K562 (cell line): ENCODE measurements at regions not wholly inside any gene's neighbourhood (a gene's known extent, or its start where the extent isn't known, plus 50 kb on each side); places are given as distances from the start of the nearest gene placed in this dataset.

Experiments
- ATAC-seq: fragments of 200-7000 bp; cut with Tn5 transposase; 3 replicates; pipeline ENCODE4 v1.9.1; 2020; ENCODE audit warnings: moderate library complexity
- BruUV-seq: library from RNA; stranded (reverse); fragments of 400-500 nt; replicated peaks from 2 replicates; lab custom pipeline; 2021; lab: Mats Ljungman, UMichigan
- CTCF ChIA-PET: fragments of 300-600 bp; formaldehyde crosslinking; extraction: SDS; loops from one replicate; lab custom pipeline; 2021; ENCODE audit warnings: low intra/inter-chr PET ratio; lab: Yijun Ruan, JAX
- POLR2A ChIA-PET: fragments of 300-600, 350-650 bp; sonication (Branson Sonifier 250); formaldehyde crosslinking; extraction: SDS; loops from one replicate; lab custom pipeline; 2021; ENCODE audit warnings: antibody characterized with exemption, inconsistent platforms; lab: Yijun Ruan, JAX
- DNase-seq, 4 experiments: peaks; one replicate each; pipeline versions ENCODE4 v3.0.0 to v3.0.0-alpha.2; 2011 to 2018; ENCODE audit warnings: low spot score in 3 of 4, mixed read lengths in 3 of 4; ENCODE audit errors: extremely low read depth in 1 of 4
- FAIRE-seq: peaks from 2 replicates; lab custom pipeline; 2011; peaks lifted over from hg19 to GRCh38; lab: Jason Lieb, UNC
- H2AFZ ChIP-seq: 2 replicates; pipeline ENCODE4 v1.6.0; 2011; ENCODE audit warnings: low read depth, low read length, control low read depth, inconsistent platforms
- H3K27ac ChIP-seq: fragments of 200-600 bp; 3 replicates; pipeline ENCODE4 v1.8.0; 2011; ENCODE audit warnings: low read depth, mild to moderate bottlenecking, control low read depth, inconsistent platforms, low read length, moderate library complexity, mixed read lengths; ENCODE audit errors: extremely low read depth
- H3K27me3 ChIP-seq, 2 experiments: fragments of 300-600 bp in 1 of 2; 2 replicates in 1 of 2; 3 replicates in 1 of 2; pipeline versions ENCODE4 v1.6.0 to v1.8.0; 2011; ENCODE audit warnings: inconsistent platforms in 2 of 2, low read length in 2 of 2, mild to moderate bottlenecking in 1 of 2, mixed read lengths in 1 of 2, moderate library complexity in 1 of 2; ENCODE audit not compliant: control insufficient read depth in 2 of 2, insufficient read depth in 2 of 2
- H3K36me3 ChIP-seq: fragments of 300-600 bp; 3 replicates; pipeline ENCODE4 v1.8.0; 2011; ENCODE audit warnings: mild to moderate bottlenecking, low read length, inconsistent platforms; ENCODE audit not compliant: control insufficient read depth, insufficient read depth
- H3K4me1 ChIP-seq, 2 experiments: fragments of 200-600 bp in 1 of 2; replicated peaks in 1 of 2; 2 replicates in 1 of 2; 3 replicates in 1 of 2; pipeline versions ENCODE4 v1.5.1 to v1.8.0; 2011; ENCODE audit warnings: inconsistent platforms in 2 of 2, low read length in 2 of 2, mild to moderate bottlenecking in 1 of 2, mixed read lengths in 1 of 2, moderate library complexity in 1 of 2; ENCODE audit not compliant: control insufficient read depth in 2 of 2, insufficient read depth in 2 of 2
- H3K4me2 ChIP-seq: 2 replicates; pipeline ENCODE4 v1.6.1; 2011; ENCODE audit warnings: low read length, control low read depth, inconsistent platforms, mixed read lengths; ENCODE audit not compliant: insufficient read depth
- H3K4me3 ChIP-seq: fragments of 200-600 bp; sonication (generic), shearing (Covaris generic); 2 replicates; pipeline ENCODE4 v1.5.1; 2016; ENCODE audit warnings: control low read depth, inconsistent platforms
- H3K79me2 ChIP-seq: fragments of 200-600 bp; 3 replicates; pipeline ENCODE4 v1.8.0; 2011; ENCODE audit warnings: low read length, inconsistent platforms; ENCODE audit not compliant: control insufficient read depth, insufficient read depth
- H3K9ac ChIP-seq, 2 experiments: 2 replicates each; pipeline versions ENCODE4 v1.6.0 to v1.6.1; 2011; ENCODE audit warnings: low read depth in 2 of 2, low read length in 2 of 2, control low read depth in 1 of 2, inconsistent platforms in 1 of 2, mild to moderate bottlenecking in 1 of 2, mixed read lengths in 1 of 2; ENCODE audit not compliant: insufficient read depth in 1 of 2
- H3K9me1 ChIP-seq: one replicate; pipeline ENCODE4 v1.6.0; 2011; ENCODE audit warnings: inconsistent platforms, mild to moderate bottlenecking, low read length, moderate library complexity; ENCODE audit not compliant: control insufficient read depth, insufficient read depth
- H3K9me3 ChIP-seq: replicated peaks from 2 replicates; pipeline ENCODE4 v1.5.1; 2011; ENCODE audit warnings: low read depth, low read length, inconsistent platforms; ENCODE audit not compliant: control insufficient read depth, insufficient read depth
- H4K20me1 ChIP-seq: replicated peaks from 2 replicates; pipeline ENCODE4 v1.6.1; 2011; ENCODE audit warnings: low read length, inconsistent platforms, mixed read lengths; ENCODE audit not compliant: control insufficient read depth, insufficient read depth
- ARNT ChIP-seq, 2 experiments: fragments of 450-650 bp; IDR thresholded peaks; 2 replicates each; pipeline ENCODE4 v1.6.1; 2016; ENCODE audit warnings: mild to moderate bottlenecking in 1 of 2
- CHD1 ChIP-seq: fragments of 200-600 bp; sonication (generic); IDR thresholded peaks from one replicate; pipeline ENCODE4 v1.6.1; 2012; ENCODE audit warnings: mild to moderate bottlenecking, moderate library complexity, low read length, inconsistent platforms
- E2F3 ChIP-seq: fragments of 250-450 bp; sonication (Bioruptor Pico); IDR thresholded peaks from 2 replicates; pipeline ENCODE4 v1.4.0; 2020; ENCODE audit warnings: mild to moderate bottlenecking
- HNRNPK ChIP-seq: fragments of 200-400 bp; formaldehyde crosslinking; IDR thresholded peaks from one replicate; pipeline ENCODE4 v1.6.1; 2018; ENCODE audit warnings: mild to moderate bottlenecking, low read depth, low read length; ENCODE audit not compliant: poor library complexity, severe bottlenecking
- HSF4 ChIP-seq: fragments of 250-450 bp; sonication (Bioruptor Pico); IDR thresholded peaks from 2 replicates; pipeline ENCODE4 v2.1.2; 2022; ENCODE audit warnings: mild to moderate bottlenecking, moderate library complexity, borderline replicate concordance
- ILF3 ChIP-seq: fragments of 450-650 bp; IDR thresholded peaks from 2 replicates; pipeline ENCODE4 v1.6.1; 2018; ENCODE audit warnings: antibody characterized with exemption, mild to moderate bottlenecking, moderate library complexity, borderline replicate concordance
- NR3C1 ChIP-seq: sonication (generic); formaldehyde crosslinking; IDR thresholded peaks from 2 replicates; pipeline ENCODE4 v1.8.1; 2022; ENCODE audit warnings: missing genetic modification reagents
- PML ChIP-seq: IDR thresholded peaks from 2 replicates; pipeline ENCODE4 v1.6.1; 2012; ENCODE audit warnings: low read length, inconsistent platforms
- PYGO2 ChIP-seq: fragments of 450-650 bp; IDR thresholded peaks from 2 replicates; pipeline ENCODE4 v1.6.1; 2016; ENCODE audit warnings: mild to moderate bottlenecking, missing genetic modification characterization, moderate library complexity, missing compliant biosample characterization
- SAFB2 ChIP-seq: fragments of 200-400 bp; formaldehyde crosslinking; IDR thresholded peaks from 2 replicates; pipeline ENCODE4 v1.6.1; 2018; ENCODE audit warnings: borderline replicate concordance, low read length, low read depth, moderate library complexity; ENCODE audit not compliant: severe bottlenecking
- SRF ChIP-seq, 2 experiments: fragments of 250-450, 450-650 bp in 1 of 2; sonication (Bioruptor Pico) in 1 of 2; sonication (generic) in 1 of 2; formaldehyde crosslinking; IDR thresholded peaks; 2 replicates each; pipeline versions ENCODE4 v1.5.0 to v1.5.1; 2020 to 2022; ENCODE audit warnings: mild to moderate bottlenecking in 1 of 2, missing genetic modification reagents in 1 of 2
- SRSF3 ChIP-seq: fragments of 200-400 bp; formaldehyde crosslinking; IDR thresholded peaks from 2 replicates; pipeline ENCODE4 v1.6.1; 2016; ENCODE audit warnings: mild to moderate bottlenecking, low read length, moderate library complexity; ENCODE audit not compliant: insufficient read depth
- TRIM28 ChIP-seq: fragments of 450-650 bp; IDR thresholded peaks from 2 replicates; pipeline ENCODE4 v1.6.1; 2017
- U2AF2 ChIP-seq: fragments of 200-400 bp; formaldehyde crosslinking; optimal IDR thresholded peaks from 2 replicates; pipeline ENCODE3; 2017; ENCODE audit warnings: low read depth, mild to moderate bottlenecking, low read length
- WHSC1 ChIP-seq: IDR thresholded peaks from one replicate; pipeline ENCODE4 v1.6.1; 2012; ENCODE audit warnings: low read length, control low read depth, inconsistent platforms
- ZNF121 ChIP-seq: sonication (generic); formaldehyde crosslinking; conservative IDR thresholded peaks from 2 replicates; pipeline ENCODE4 v1.8.0; 2022; ENCODE audit warnings: missing genetic modification reagents
- ZNF507 ChIP-seq: conservative IDR thresholded peaks from 2 replicates; pipeline ENCODE4 v1.6.1; 2017; ENCODE audit warnings: missing genetic modification characterization, missing compliant biosample characterization
- ZNF76 ChIP-seq: fragments of 250-450 bp; sonication (Bioruptor Pico); IDR thresholded peaks from 2 replicates; pipeline ENCODE4 v1.4.0; 2020; ENCODE audit warnings: mild to moderate bottlenecking, moderate library complexity, borderline replicate concordance
- WGBS: fragments of 100-300 bp; shearing (Covaris generic); methylation state at CpG from one replicate; pipeline ENCODE4 v1.1.6; 2016; ENCODE audit warnings: low coverage, mixed read lengths; ENCODE audit not compliant: insufficient coverage; ENCODE audit errors: missing lambda C conversion rate; 5-methylcytosine and 5-hydroxymethylcytosine counted together
- in situ Hi-C: fragments of 300-500 bp; cut with MboI; formaldehyde crosslinking; loops from 4 replicates; pipeline ENCODE4 v1.15.0; 2018; ENCODE audit warnings: inconsistent platforms, mixed read lengths
- intact Hi-C: fragments of 100-400 bp; cut with micrococcal nuclease; formaldehyde crosslinking; loops from 2 replicates; pipeline ENCODE4 v1.14.2; 2022
- TF ChIP-seq, protein P1 (sequence below): sonication (generic); formaldehyde crosslinking; IDR thresholded peaks from 2 replicates; pipeline ENCODE4 v1.8.1; 2022; ENCODE audit warnings: missing genetic modification reagents

DNA sequence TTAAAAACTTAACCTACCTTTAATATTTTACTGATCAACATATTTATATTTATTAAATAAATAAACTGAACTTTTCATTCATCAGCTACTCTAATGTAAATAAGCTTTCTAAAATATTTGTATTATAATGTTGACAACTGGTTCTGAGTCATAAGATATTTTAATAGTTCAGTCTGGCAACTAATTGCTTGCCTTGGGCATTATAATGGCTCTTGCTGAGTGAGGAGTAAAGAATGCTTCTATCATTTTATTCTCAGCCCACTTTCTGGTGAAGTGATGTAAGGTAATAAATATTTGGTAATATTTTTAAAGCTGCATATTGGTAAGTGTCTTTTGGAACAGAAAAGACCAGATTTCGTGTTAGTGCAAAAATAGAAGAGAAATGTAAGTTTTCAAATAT lies 81.5 kb downstream of the DIPK2A start:
- DNase-seq (no peak), FAIRE-seq (no peak), ATAC-seq (no peak)
- no peak overlapping the region for H3K27ac ChIP-seq
- H3K4me1 ChIP-seq: no peaks in the 10 kb centered on the region
- H3K9me1 ChIP-seq: no peaks in the 10 kb centered on the region
- TF ChIP-seq SAFB2: no peak
- no peak for TF ChIP-seq HSF4 (CRISPR knock-in tag)
- no peak for TF ChIP-seq SRSF3
- no peak for TF ChIP-seq NR3C1 (CRISPR knock-in tag)
- no peak for TF ChIP-seq TRIM28
- TF ChIP-seq E2F3 (CRISPR knock-in tag): no peak
- TF ChIP-seq, protein P1, sequence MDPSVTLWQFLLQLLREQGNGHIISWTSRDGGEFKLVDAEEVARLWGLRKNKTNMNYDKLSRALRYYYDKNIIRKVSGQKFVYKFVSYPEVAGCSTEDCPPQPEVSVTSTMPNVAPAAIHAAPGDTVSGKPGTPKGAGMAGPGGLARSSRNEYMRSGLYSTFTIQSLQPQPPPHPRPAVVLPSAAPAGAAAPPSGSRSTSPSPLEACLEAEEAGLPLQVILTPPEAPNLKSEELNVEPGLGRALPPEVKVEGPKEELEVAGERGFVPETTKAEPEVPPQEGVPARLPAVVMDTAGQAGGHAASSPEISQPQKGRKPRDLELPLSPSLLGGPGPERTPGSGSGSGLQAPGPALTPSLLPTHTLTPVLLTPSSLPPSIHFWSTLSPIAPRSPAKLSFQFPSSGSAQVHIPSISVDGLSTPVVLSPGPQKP: no peak
- TF ChIP-seq SRF (CRISPR knock-in tag; IDR thresholded peaks at IDR 0.05): no peak
- no peak for TF ChIP-seq ZNF76 (CRISPR knock-in tag)
- TF ChIP-seq ZNF121 (CRISPR knock-in tag): no peak
- no peak for TF ChIP-seq PYGO2
- no peak for TF ChIP-seq ILF3
- no peak for TF ChIP-seq HNRNPK
- TF ChIP-seq CHD1: no peak
- no peak for TF ChIP-seq ARNT (IDR thresholded peaks at IDR 0.05)
- no peak for TF ChIP-seq ZNF507 (tag)
- TF ChIP-seq PML: no peak
- TF ChIP-seq U2AF2: no peak
- no peak for TF ChIP-seq WHSC1
- TF ChIP-seq, all 486 proteins: peak for 0
- in situ Hi-C loops: no loop called here
- 0% methylated on average over 1 of the region's 1 CpG for WGBS
- ChIA-PET CTCF (no interaction called here), POLR2A (interaction anchor here (0.6 to 1.5 kb wide), 2 partner anchors 12 to 253 kb away, joined by 3 to 5 read pairs; no protein-coding TSS in a partner anchor)
- Histone ChIP-seq H3K4me2 (no peak overlapping the region), H3K36me3 (no peaks in the 10 kb centered on the region), H4K20me1 (no peaks in the 10 kb centered on the region), H2AFZ (no peak overlapping the region), H3K79me2 (no peaks in the 10 kb centered on the region), H3K9ac (no peak overlapping the region), H3K9me3 (no peaks in the 10 kb centered on the region), H3K4me3 (no peak overlapping the region), H3K27me3 (no peaks in the 10 kb centered on the region)
- intact Hi-C loops: no loop called here
- no TSS peak for BruUV-seq
